ENCODE measurements at regions not wholly inside any gene's neighbourhood (a gene's known extent, or its start where the extent isn't known, plus 50 kb on each side); places are given as distances from the start of the nearest gene placed in this dataset.

DNA sequence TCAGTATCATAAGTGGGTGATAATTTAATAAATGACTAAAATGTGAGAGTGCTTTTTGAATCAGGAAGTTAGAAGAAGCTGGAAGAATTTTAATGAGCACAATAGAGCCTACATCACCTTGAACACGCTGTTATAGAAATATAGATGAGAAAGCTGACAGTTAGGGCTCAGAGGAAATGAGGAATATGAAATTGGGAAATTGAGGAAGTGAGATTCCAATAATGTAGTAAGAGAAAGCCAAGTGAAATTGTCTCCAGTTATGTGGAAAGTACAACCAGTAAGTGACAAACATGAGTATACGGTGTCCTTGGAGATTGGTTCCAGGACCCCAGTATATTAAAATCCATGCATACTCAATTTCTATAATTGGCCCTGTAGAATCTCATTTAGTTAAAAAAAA lies 235.9 kb upstream of the FAM174A start:
- TF ChIP-seq EZH2 (optimal IDR thresholded peaks at IDR 0.05; ENCODE audit: low read depth, low read length): no peak
- TF ChIP-seq, protein P1, sequence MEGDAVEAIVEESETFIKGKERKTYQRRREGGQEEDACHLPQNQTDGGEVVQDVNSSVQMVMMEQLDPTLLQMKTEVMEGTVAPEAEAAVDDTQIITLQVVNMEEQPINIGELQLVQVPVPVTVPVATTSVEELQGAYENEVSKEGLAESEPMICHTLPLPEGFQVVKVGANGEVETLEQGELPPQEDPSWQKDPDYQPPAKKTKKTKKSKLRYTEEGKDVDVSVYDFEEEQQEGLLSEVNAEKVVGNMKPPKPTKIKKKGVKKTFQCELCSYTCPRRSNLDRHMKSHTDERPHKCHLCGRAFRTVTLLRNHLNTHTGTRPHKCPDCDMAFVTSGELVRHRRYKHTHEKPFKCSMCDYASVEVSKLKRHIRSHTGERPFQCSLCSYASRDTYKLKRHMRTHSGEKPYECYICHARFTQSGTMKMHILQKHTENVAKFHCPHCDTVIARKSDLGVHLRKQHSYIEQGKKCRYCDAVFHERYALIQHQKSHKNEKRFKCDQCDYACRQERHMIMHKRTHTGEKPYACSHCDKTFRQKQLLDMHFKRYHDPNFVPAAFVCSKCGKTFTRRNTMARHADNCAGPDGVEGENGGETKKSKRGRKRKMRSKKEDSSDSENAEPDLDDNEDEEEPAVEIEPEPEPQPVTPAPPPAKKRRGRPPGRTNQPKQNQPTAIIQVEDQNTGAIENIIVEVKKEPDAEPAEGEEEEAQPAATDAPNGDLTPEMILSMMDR (IDR thresholded peaks at IDR 0.05; ENCODE audit: low read length): no peak

All from MM.1S (cell line).